GM18868 (cell line): ENCODE measurements at regions not wholly inside any gene's neighbourhood (a gene's known extent, or its start where the extent isn't known, plus 50 kb on each side); places are given as distances from the start of the nearest gene placed in this dataset.
"Not testable (repeated sequence)": the region's sequence is repeated elsewhere in the genome, so short reads cannot be mapped to it uniquely, and the experiment has no call there.

Source experiments
- ATAC-seq: cut with Tn5 transposase; IDR thresholded peaks from one replicate; pipeline ENCODE4 v1.9.1; 2021; ENCODE audit warnings: mild to moderate bottlenecking, moderate library complexity; ENCODE audit not compliant: unreplicated experiment

DNA sequence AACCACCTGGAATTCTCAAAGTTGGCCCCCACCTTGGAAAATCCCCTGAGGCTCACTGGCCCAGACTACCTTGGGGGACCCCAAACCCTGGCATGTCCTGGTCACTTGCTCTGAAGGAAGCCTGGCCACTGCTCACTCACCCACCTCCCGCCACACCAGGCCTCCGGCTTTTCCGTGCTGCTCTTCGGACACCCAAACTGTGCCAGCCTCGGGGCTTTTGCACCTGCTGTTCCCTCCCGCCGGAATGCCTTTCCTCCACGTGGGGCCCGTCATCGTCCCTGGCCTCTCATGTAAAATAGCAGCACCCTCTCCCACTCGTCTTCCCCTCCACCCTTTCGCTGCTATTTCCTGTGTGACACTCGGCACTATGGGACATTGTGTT, 87.2 kb upstream of the NCOR2 start:
- no peak for ATAC-seq

DNA sequence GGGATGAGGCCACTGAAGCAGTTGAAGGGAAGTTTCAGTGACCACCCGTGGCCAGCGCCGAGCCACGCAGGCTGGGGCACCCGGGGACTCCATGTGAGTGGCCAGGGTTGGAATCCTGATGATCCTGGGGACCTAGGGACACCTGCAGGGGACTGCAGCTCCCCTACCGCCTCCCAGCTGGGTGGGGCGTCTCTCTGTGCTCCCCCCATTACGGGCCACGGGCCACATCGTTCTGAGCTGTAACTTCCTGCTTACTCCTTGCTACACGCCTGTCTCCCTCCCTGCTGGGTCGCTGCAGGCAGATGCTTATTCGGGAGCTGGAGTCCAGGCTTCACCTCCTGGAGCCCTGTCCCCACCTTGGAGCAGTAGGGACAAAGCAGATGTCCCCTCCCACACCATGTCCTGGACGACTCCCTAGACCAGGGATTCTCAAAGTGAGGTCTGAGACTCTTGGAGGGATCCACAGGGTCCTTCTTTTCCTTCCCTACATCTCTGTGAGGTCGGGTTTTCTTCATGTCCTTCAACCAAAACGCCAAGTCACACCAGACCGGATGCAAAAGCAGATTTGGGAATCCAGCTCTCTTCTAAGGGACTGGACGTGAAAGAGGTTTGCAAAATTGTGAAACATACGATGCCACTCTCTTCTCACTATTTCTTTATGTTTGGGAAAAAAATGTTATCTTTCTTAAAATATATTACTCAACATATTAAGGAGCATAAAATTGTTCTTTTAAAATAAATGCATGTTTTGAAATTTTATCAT, 85.9 kb upstream of the NCOR2 start:
- no peak for ATAC-seq

DNA sequence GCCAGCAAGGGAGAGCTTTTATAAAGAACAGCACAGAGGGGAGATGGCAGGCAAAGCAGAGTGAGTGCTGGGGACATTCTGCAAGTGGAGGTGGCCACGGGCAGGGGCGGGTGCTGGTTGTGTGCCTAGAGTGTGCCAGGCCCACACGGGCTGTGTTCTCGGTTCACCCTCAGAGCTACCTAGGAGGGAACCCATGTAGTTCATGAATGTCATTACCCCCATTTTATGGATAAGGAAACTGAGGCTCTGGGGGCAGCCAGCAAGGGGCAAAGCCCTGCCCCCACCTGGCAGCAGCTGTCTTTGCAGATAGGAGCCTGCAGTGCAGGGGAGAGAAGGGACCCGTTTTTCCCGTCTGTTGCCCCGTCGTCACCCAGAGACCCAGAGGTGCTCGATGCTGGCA, 85.2 kb upstream of the NCOR2 start:
- no peak for ATAC-seq

DNA sequence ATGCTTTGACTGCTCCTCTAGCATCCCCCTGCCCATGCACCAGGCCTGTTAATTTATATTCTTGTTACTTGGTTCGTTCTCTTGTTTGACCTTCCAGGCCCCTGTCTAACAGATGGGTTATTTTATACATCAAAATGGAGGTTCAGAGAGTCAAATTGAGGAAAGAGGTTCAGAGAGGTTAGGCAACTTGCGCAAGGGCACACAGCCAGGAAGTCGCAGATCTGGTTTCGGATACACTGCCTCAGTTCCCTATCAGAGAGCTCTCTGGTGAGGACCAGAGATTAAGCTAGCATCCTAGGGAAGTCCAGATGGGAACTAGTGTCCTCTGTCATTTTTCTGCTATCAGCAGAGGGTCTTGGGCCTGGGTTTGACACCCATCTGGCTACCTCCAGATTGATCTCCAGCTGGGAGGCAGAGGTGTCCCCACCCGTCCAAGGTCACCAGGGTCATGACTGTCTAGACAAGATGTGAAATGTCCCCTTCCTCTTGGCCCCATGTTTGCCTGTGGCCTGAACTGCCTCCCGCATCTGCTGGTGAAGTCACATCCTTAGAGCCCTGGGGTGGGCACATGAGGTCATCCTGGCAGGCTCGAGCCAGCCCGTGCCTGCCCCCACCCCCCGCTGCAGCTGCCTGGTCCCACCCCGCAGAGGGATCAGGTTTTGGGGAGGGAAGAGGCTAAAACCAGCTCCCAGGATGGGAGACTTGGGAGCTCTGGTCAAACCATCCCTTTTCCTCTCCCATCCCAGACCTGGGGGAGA, 84.3 kb upstream of the NCOR2 start:
- ATAC-seq, result no peak

DNA sequence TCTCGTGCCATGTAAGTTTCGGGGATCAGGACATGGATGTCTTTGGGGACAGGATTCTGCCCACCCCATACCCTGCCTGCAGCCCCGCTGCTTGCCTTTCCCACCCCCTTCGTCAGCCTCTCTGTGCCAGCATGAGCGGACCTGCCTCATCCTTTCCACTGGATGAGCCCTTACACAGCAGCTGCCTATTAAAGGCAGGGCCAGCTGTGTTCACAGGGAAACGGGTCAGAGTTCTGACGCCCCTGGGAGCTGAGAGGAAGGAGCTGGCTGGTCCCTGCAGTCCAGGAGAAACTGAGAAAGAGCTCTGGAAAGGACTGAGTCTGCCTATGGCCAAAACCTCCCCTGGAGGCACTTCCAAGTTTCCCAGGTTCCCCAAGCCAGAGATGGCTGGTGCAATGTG, 83.5 kb upstream of the NCOR2 start:
- no peak for ATAC-seq

DNA sequence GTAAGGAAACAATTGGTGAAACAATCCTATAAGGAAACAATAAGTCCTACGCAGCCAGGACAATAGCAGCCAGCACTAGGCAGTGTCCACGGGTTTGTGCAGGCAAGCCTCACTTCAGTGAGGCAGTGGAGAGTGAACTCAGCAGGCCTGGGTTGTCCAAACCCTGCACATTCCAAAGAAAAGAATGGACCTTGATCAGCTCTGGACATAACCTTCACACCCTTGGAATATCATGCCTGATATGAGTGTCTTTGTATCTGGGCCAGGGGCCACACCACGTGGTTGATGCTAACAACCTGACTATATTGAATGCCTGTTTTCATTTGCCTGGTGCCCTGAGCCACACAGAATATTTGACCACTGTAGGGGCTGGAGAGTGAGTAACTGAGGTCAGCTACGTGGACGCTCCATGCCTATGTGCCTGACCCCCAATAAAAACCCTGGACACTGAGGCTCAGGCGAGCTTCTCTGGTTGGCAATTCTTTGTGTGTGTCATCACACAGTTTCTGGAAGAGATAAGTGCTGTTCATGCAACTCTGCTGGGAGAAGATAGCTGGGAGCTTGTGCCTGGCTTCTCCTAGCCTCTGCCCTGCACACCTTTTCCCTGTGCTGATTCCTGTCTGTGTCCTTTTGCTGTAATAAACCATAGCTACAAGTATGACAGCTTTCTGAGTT, 81.4 kb upstream of the NCOR2 start:
- ATAC-seq, result no peak

DNA sequence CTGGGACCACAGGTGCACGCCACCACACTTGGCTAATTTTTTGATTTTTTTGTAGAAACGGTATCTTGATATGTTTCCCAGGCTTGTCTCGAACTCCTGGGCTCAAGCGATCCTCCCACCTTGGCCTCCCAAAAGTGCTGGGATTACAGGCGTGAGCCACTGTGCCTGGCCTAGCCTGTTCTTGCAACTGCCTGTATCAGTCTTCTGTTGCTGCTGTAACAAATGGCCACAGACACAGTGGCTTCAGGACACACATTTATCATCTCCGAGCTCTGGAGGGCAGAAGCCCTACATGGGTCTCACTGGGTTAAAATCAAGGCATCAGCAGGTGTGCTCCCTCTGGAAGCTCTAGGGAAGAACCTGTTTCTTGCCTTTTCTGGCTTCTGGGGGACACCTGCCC, 79.9 kb upstream of the NCOR2 start:
- ATAC-seq, result no peak

DNA sequence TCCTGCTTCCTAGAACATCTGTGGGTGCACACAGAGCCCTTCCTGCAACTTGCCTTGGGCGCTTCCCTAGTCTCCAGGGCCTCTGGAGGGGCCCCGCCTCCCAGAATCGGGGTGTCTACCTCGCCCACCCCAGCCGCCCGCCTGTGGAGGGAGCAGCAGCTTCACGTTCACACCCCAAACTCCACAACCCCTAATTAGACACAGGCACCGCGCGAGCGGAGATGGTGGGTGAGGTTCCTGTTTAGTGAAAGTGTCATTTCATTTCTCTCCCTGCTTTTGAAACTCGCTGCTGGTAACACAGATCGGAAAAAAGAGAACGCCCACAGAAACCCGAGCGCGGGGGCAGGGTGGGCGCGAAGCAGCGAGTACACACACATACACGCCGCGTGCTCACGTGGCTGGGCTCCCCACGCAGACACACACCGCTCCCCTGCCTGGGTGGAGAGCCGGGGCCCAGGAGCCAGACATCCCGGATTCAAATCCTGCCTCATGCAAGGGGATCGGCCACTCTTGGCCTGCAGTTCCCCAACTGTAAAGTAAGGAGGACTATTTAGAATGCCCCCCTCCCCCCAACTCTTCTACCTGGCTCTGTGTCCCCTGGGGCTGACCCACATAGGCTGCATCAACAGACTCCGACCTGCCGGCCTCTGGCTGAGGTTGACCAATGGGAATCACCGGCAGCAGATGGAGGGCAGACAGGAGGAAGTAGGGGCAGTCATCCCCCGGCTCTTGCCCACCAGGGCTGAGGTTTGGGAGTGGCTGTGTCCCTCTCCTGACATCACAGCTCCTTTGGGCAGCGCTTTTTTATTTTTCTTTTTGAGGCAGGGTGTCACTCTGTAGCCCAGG, 79.2 kb upstream of the NCOR2 start:
- ATAC-seq, result no peak

DNA sequence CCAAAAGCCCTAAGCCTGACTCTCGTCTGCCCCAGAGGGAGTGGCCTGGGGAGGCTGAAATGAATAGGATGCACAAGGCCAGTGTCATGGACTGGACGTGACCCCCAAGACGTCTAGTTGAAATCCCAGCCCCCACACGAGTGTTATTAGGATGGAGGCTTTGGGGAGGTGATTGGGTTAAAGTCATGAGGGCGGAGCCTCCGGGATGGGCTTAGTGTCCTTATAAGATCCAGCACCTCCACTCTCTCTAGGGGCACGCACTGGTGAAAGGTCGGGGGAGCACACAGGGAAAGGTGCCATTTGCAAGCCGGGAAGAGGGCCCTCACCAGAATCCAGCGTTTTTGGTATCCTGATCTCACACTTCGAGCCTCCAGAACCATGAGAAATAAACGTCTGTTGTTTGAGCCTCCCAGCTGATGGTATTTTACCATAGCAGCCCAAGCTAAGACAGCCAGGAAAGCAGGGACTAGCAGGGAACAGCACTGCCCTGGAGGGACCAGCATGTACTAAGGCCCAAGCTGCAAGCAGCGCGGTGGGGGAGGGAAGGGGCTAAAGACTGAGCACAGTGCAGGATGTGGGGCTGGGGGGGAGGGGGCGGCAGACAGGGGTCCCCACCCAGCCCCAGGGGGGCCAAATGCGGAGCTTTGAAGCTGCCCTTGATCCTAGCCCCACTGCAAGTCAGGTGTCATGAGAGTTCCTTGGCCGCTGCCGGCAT, 78.3 kb upstream of the NCOR2 start:
- no peak for ATAC-seq

DNA sequence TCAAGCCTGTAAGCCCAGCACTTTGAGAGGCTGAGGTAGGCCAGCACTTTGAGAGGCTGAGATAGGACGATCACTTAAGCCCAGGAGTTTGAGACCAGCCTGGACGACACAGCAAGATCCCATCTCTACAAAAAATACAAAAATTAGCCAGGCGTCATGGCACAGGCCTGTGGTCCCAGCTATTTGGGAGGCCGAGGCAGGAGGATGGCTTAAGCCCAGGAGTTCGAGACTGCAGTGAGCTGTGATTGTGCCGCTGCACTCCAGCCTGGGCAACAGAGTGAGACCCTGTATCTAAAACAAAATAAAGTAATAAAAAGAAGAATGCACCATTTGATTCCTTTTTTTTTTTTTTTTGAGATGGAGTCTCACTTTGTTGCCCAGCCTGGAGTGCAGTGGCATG, 76.4 kb upstream of the NCOR2 start:
- not testable (repeated sequence) for ATAC-seq

DNA sequence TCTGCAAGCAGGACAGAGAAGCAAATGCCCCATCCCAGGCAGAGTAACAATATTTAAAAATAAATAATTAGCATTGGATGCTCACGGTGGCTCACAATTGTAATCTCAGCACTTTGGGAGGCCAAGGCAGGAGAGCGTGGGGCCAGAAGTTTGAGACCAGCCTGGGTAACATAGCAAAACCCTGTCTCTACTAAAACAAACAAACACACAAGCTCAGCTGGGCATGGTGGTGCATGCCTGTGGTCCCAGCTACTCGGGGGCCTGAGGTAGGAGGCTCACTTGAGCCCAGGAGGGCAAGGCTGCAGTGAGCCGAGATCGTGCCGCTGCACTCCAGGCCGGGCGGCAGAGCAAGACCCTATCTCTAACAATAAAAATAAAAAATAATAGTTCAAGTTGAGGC, 74.7 kb upstream of the NCOR2 start:
- no peak for ATAC-seq

DNA sequence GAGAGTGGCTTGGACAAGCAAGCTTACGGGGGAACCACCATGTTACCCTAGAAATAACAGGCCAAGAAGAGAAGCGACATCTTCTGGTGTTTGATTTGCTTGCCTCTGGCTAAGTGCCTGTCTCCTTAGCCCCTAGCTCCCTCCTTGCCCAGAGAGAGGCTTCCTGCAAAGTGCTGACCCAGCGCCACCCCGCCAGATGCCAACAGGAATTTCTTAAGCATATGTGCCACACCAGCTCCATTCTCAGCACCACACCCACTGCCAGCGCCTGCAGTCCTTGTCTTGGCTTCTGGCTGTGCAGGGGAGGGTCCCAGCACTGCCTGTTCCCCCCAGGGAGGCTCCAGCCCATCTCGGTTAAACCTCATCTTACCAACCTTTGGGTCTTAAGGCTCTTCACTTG, 74.2 kb upstream of the NCOR2 start:
- ATAC-seq, result no peak

DNA sequence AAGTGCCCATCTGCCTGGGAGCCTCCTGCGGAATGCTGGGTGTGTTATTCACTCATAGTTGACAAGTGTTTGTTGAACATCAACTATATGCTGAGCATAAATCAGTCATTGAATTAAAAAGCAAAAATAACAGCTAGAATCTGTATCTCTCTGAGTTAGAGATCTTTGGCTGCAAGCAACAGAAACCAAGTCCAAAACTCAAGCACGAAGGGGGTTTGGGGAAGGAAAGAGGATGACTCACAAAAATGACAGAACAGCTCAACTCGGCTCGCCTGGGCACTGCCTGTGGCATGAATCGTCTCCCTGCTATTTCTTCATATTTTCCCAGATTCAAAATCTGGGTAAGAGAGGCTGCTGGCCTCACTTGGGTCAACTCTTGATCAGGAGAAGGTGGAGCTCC, 72.6 kb upstream of the NCOR2 start:
- ATAC-seq, result no peak

DNA sequence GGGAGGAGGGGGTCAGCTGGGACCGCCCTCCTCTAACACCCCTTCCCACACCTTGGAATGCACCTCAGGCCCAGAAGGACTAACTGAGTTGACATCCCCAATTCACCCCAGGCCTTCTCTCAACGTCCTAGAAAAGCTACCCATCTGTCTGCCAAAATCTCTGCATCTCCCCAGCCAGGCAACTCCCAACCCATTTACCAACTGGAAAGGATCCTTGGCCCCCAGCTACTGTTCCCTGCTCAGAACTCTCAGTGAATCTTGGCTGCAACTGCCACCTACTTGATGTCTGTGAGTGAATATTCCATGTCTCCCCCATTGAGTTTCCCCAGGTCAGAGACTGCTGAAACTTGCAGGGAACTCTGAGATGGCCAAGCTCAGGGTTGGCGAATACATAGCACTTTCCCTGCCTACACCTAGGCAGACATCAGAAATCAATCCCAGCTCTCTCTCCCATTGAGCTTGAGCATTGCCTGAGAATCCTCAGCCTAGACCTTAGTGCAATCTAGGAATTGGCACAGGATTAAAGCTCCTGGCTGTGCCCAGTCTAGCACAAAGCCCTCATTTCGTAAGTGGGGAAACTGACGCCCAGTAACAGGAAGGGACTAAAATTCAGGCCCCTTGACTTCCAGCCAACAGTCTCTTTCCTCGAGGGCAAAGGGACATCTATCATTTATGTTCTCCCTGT, 71.9 kb upstream of the NCOR2 start:
- ATAC-seq, result no peak

DNA sequence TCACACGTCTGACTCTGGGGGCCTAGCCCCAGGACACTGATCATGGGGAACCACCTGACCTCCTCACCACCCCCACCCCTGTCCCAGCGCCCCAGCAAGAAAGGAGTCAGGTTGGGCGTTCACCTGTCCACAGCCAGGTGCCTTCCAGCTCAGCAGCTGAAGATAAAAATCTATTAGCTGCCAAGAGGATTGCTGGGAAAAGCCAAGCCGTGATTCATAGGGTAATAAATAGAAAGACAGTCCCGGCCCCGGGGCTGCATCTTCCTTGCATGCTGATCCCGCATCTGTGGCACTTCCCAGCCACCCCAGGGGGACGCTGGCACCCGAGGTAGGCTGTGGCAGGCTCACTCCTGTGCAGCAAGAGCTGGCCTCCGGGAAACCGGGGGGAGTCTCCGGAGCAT, 70.2 kb upstream of the NCOR2 start:
- no peak for ATAC-seq

DNA sequence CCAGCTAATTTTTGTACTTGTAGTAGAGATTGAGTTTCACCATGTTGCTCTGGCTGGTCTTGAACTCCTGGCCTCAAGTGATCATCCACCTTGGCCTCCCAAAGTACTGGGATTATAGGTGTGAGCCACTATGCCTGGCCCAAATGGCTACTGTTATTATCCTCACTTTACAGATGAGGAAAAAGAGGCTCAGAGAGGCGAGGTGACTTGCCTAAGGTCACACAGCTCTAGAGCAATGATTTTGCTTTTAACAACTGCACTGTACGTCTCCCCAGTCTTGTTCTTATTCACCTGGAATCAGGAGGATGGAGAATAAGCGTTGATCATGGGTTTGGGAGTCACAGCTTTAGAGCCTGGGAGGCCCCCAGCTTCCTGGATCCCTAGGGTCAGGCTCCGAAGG, 69.8 kb upstream of the NCOR2 start:
- ATAC-seq, result no peak

DNA sequence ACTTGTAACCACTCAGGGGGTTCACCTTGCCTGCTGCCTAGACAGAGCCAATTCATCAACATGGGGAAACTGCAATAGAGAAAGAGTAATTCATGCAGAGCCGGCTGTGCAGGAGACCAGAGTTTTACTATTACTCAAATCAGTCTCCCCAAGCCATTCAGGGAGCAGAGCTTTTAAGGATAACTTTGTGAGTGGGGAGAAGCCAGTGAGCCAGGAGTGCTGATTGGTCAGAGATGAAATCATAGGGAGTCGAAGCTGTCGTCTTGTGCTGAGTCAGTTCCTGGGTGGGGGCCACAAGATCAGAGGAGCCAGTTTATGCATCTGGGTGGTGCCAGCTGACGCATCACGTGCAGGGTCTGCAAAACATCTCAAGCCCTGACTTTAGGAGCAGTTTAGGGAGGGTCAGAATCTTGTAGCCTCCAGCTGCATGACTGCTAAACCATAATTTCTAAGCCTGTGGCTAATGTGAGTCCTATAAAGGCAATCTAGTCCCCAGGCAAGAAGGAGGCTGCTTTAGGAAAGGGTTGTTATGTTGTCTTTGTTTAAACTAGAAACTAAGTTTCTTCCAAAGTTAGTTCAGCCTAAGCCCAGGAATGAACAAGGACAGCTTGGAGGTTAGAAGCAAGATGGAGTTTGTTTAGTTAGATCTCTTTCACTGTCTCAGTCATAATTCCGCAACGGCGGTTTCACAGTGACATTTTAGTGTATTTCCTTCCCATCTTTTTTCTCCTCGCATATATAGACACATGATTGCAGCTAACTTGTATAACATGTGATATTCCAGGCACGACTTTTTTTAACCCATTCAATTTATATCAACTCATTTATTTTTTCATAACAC, 68.9 kb upstream of the NCOR2 start:
- no peak for ATAC-seq

DNA sequence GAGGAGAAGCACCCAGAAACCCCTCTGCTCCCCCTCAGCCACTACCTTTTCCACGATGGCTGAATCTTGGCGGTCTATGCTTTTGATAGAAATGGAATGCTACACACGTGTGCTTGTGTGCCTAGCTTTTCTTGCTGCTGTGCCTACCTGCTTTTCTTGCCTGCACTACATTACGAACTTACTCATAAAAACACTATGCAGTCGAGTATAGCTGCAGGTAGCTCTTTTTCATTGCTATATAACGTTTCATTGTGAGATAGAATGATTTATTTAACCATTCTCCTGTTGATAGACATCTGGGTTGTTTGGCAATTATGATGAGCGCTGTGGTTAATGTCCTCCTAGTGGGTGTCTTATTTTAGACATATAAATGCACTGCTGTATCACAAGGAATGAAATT, 67.9 kb upstream of the NCOR2 start:
- no peak for ATAC-seq
